GM10248 (cell line): ENCODE measurements at regions not wholly inside any gene's neighbourhood (a gene's known extent, or its start where the extent isn't known, plus 50 kb on each side); places are given as distances from the start of the nearest gene placed in this dataset.

Experiments used
- CTCF ChIA-PET: fragments of 300-600 bp; sonication (Branson Sonifier 250); formaldehyde crosslinking; extraction: SDS; loops from one replicate; lab custom pipeline; 2021; ENCODE audit warnings: antibody characterized with exemption; lab: Yijun Ruan, JAX
- POLR2A ChIA-PET: fragments of 350-650 bp; sonication (Branson Sonifier 250); formaldehyde crosslinking; extraction: SDS; loops from one replicate; lab custom pipeline; 2020; ENCODE audit warnings: antibody characterized with exemption; lab: Yijun Ruan, JAX
- DNase-seq: peaks from one replicate; pipeline ENCODE4 v3.0.0; 2012; ENCODE audit errors: extremely low spot score
- TF ChIP-seq, protein P1 (sequence below): IDR thresholded peaks from 2 replicates; pipeline ENCODE4 v1.5.1; 2012; ENCODE audit warnings: mild to moderate bottlenecking, low read depth; ENCODE audit errors: extremely low read depth, missing control alignments, control extremely low read depth

DNA sequence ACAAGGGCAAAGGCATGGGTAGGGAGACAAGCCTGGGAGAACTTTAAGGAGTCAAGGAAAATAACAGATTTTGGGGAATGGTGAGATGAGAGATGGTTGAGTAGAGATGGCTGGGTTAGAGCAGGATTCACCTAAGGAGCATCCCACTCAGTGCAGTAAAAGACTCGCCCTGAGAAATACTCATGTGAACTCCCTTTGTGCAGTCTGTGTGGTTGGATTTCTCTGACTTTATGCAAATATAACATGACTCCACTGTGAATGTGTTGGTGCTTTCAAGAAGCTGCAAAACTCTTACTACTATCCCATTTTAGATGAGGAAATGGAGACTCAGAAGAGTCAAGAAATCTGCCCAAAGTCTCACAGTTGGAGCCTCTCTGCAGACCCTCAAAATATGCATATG, 129.8 kb upstream of the LIMCH1 start:
- no peak for DNase-seq
- POLR2A ChIA-PET: no interaction called here
- CTCF ChIA-PET: interaction anchor here (1.8 kb wide), 1 partner anchor 13 kb away, joined by 4 read pairs; no protein-coding TSS in a partner anchor
- TF ChIP-seq, protein P1, sequence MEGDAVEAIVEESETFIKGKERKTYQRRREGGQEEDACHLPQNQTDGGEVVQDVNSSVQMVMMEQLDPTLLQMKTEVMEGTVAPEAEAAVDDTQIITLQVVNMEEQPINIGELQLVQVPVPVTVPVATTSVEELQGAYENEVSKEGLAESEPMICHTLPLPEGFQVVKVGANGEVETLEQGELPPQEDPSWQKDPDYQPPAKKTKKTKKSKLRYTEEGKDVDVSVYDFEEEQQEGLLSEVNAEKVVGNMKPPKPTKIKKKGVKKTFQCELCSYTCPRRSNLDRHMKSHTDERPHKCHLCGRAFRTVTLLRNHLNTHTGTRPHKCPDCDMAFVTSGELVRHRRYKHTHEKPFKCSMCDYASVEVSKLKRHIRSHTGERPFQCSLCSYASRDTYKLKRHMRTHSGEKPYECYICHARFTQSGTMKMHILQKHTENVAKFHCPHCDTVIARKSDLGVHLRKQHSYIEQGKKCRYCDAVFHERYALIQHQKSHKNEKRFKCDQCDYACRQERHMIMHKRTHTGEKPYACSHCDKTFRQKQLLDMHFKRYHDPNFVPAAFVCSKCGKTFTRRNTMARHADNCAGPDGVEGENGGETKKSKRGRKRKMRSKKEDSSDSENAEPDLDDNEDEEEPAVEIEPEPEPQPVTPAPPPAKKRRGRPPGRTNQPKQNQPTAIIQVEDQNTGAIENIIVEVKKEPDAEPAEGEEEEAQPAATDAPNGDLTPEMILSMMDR: no peak

DNA sequence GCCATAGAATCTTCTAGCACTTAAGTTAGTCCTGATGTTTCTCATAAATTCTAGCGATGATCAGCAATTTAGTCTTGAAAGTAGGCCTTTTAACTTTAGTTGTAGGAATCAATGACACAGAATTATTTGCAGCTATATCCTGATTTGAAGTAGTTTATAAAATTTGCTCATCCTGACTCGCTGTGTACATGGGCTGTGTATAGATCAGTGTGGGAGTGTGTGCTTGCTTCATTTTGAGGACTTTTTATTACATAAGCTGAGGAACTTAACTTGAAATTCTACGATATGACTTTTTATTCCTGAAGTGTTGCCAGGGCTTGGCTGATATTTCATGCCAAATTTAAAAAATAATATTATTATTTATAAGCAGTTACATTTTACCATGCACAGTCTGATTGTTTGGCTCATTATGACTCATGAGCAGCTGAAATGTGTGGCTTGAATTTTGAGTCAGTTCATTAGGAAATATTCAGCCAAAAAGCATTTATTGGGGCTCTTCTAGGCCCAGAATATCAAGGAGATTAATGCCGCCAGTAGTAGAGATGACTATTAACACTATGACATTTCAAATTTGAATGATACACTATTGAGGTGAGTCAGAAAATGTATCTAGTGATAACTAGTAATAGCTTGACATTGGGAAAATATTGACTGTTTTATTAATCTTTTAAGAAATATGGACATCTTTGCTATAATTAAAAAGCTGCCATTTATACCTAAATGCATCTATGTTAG, 128.9 kb upstream of the LIMCH1 start:
- TF ChIP-seq, protein P1: no peak
- CTCF ChIA-PET: interaction anchor here (1.8 kb wide), 1 partner anchor 12 kb away, joined by 4 read pairs; no protein-coding TSS in a partner anchor
- no peak for DNase-seq
- POLR2A ChIA-PET: no interaction called here

DNA sequence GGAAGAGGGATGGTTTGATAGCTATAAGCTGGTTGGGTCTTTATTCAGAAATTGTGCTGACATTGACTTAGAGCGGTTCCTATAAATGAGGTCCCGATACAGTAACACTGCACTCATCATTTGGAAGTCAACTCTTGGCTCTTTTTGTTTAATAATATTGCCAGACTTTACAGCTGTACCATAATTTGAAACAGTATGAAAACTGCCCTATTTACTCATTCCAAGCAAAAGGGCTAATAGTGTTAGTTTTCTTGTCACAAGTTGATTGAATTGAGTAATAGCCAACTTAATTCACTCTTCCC, 128.4 kb upstream of the LIMCH1 start:
- TF ChIP-seq, protein P1: no peak
- POLR2A ChIA-PET: no interaction called here
- CTCF ChIA-PET: interaction anchor here (1.4 to 1.8 kb wide), 2 partner anchors 11 to 14 kb away, joined by 4 read pairs; no protein-coding TSS in a partner anchor
- DNase-seq: no peak

DNA sequence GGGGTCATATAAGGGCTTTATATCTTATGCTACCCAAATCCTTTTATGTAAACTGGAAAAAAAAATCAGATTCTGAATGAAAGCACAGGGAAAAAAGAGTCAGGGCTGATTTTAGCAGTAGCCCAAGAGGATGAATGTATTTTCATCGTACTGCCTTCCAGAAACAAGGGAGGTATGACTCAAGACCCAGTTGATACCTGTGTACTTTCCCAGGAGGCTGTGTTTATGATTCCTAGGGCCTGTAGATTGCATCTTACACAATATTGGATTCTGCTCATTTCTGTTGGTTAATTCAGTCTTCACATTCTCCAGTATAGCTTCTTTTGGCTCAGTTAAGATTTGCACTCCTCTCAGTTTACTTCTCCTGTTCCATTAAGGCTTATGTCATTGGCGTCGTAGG, 127.9 kb upstream of the LIMCH1 start:
- CTCF ChIA-PET: interaction anchor here (1.4 to 1.8 kb wide), 2 partner anchors 11 to 15 kb away, joined by 4 read pairs; no protein-coding TSS in a partner anchor
- POLR2A ChIA-PET: no interaction called here
- DNase-seq: no peak
- TF ChIP-seq, protein P1: no peak

DNA sequence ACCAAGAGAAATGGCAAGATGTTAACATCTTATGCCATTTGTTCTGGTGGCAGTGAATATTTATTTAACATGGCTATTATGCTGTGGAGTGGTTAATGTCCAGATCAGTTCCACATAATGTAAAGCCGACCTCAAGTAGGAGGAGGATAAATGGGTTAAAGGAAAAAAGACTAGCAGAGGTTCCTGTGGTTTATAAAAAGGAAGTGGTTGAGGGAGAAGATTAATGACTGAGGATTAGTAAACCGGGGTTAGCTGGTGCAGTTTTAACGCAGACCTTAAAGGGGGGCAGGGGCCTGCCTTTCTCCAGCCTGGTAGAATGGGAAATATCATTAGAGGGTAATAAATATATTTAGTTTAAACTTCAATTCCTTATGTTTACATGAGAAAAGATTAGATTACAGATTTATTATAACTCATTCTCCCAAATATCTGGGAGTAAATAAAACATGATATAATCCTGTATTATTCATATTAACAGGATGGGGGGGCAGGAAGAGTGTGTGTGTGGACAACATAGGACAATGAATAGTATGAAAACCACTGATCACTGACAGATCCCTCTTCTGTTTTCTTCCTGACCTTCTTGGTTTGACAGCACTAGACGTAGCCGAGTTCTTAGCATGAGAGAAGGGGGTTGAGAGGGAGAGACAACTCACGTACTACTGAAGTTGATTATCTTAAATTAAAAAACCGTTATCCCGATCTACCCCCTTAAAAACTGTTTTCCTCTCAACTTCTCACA, 124.1 kb upstream of the LIMCH1 start:
- ChIA-PET CTCF (interaction anchor here (1.5 kb wide), 1 partner anchor 8 kb away, joined by 3 read pairs; no protein-coding TSS in a partner anchor), POLR2A (no interaction called here)
- no peak for DNase-seq
- TF ChIP-seq, protein P1: no peak

DNA sequence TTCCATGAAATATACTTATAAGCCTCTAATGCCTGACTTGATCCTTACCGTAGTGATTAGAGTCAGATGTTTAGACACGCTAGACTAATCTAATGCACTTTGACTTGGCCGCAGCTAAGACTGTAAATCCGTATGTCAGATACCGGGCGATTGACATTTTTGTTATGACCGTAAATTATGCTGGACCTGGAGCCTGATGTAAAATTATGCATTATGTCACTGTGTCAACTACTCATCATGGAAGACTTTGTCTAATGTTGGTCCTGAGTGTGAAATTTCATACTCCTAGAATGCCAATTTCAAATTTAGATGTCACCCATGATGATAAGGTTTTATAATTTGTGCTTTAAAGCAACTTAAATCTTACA, 123.6 kb upstream of the LIMCH1 start:
- DNase-seq: no peak
- ChIA-PET POLR2A (no interaction called here), CTCF (interaction anchor here (1.5 kb wide), 1 partner anchor 8 kb away, joined by 3 read pairs; no protein-coding TSS in a partner anchor)

More for the DNA sequence above, 123.6 kb upstream of the LIMCH1 start:
- TF ChIP-seq, protein P1: no peak
